GM21367 (cell line): ENCODE measurements at regions not wholly inside any gene's neighbourhood (a gene's known extent, or its start where the extent isn't known, plus 50 kb on each side); places are given as distances from the start of the nearest gene placed in this dataset.

Source experiments
- ATAC-seq: cut with Tn5 transposase; IDR thresholded peaks from one replicate; pipeline ENCODE4 v1.9.1; 2021; ENCODE audit not compliant: unreplicated experiment

- no peak for ATAC-seq
These were observed 120.2 kb downstream of the EMP1 start for GRCh38 chr12:13316587-13317246.

GRCh38 chr12:13313886-13314285 is 117.4 kb downstream of the EMP1 start:
- no peak for ATAC-seq

GRCh38 chr12:13311551-13311950 is 115.0 kb downstream of the EMP1 start:
- no peak for ATAC-seq

- ATAC-seq, result no peak
These were observed 110.8 kb downstream of the EMP1 start for GRCh38 chr12:13307143-13307816.

- no peak for ATAC-seq
These were observed 108.4 kb downstream of the EMP1 start for GRCh38 chr12:13304924-13305323.

- no peak for ATAC-seq
These were observed 102.9 kb downstream of the EMP1 start for GRCh38 chr12:13299457-13299856.

- no peak for ATAC-seq
These were observed 96.6 kb downstream of the EMP1 start for GRCh38 chr12:13293096-13293495.

- ATAC-seq, result no peak
These were observed 93.2 kb downstream of the EMP1 start for GRCh38 chr12:13289653-13290289.

GRCh38 chr12:13288937-13289652 is 92.6 kb downstream of the EMP1 start:
- ATAC-seq, result no peak

- no peak for ATAC-seq
These were observed 92.0 kb downstream of the EMP1 start for GRCh38 chr12:13288501-13288900.

- no peak for ATAC-seq
These were observed 87.3 kb downstream of the EMP1 start for GRCh38 chr12:13283867-13284266.

- no peak for ATAC-seq
These were observed 86.3 kb downstream of the EMP1 start for GRCh38 chr12:13282861-13283260.

GRCh38 chr12:13278249-13278787 is 81.8 kb downstream of the EMP1 start:
- ATAC-seq, result no peak

GRCh38 chr12:13277293-13277692 is 80.8 kb downstream of the EMP1 start:
- no peak for ATAC-seq

- ATAC-seq, result no peak
These were observed 78.9 kb downstream of the EMP1 start for GRCh38 chr12:13275241-13276085.

GRCh38 chr12:13273850-13274249 is 77.3 kb downstream of the EMP1 start:
- no peak for ATAC-seq

GRCh38 chr12:13273097-13273496 is 76.6 kb downstream of the EMP1 start:
- ATAC-seq, result no peak

GRCh38 chr12:13270817-13271216 is 74.3 kb downstream of the EMP1 start:
- no peak for ATAC-seq
